CD14-positive monocyte (primary cell): ENCODE measurements at regions not wholly inside any gene's neighbourhood (a gene's known extent, or its start where the extent isn't known, plus 50 kb on each side); places are given as distances from the start of the nearest gene placed in this dataset.

Experiments
- DNase-seq, 3 donors: peaks; one replicate each; pipeline ENCODE4 v3.0.0-alpha.2; 2011 to 2022
- H2AFZ ChIP-seq: 2 replicates; pipeline ENCODE4 v1.6.0; 2012; ENCODE audit warnings: mild to moderate bottlenecking, low read depth, low read length, inconsistent platforms; ENCODE audit not compliant: insufficient read depth, poor library complexity, severe bottlenecking
- H3K27ac ChIP-seq, 2 donors: 1 replicate in 1 of 2; 2 replicates in 1 of 2; pipeline ENCODE4 v1.5.1; 2012 to 2013; ENCODE audit warnings: low read length in 2 of 2, control low read depth in 1 of 2, inconsistent platforms in 1 of 2, low read depth in 1 of 2, mild to moderate bottlenecking in 1 of 2
- H3K27me3 ChIP-seq, 2 donors: one replicate each; pipeline versions ENCODE4 v1.6.0 to v1.6.1; 2011 to 2013; ENCODE audit warnings: low read length in 2 of 2; ENCODE audit not compliant: control insufficient read depth in 2 of 2, insufficient read depth in 2 of 2
- H3K36me3 ChIP-seq, 2 donors: replicated peaks in 1 of 2; 1 replicate in 1 of 2; 2 replicates in 1 of 2; pipeline versions ENCODE4 v1.5.1 to v1.6.1; 2012 to 2013; ENCODE audit warnings: low read length in 2 of 2, control low read depth in 1 of 2, inconsistent platforms in 1 of 2, mild to moderate bottlenecking in 1 of 2; ENCODE audit not compliant: insufficient read depth in 2 of 2, control insufficient read depth in 1 of 2
- H3K4me1 ChIP-seq, 2 donors: 1 replicate in 1 of 2; 2 replicates in 1 of 2; pipeline versions ENCODE4 v1.5.1 to v1.6.1; 2012 to 2013; ENCODE audit warnings: low read length in 2 of 2, control low read depth in 1 of 2, inconsistent platforms in 1 of 2, mild to moderate bottlenecking in 1 of 2, moderate library complexity in 1 of 2; ENCODE audit not compliant: insufficient read depth in 2 of 2, control insufficient read depth in 1 of 2
- H3K4me2 ChIP-seq: replicated peaks from 2 replicates; pipeline ENCODE3; 2012; ENCODE audit warnings: low read length, moderate library complexity, mild to moderate bottlenecking; ENCODE audit not compliant: poor library complexity, severe bottlenecking; ENCODE audit errors: extremely low read depth
- H3K4me3 ChIP-seq, 3 experiments: fragments of 200-600 bp in 1 of 3; sonication (generic) in 1 of 3; replicated peaks in 1 of 3; 1 replicate in 2 of 3; 2 replicates in 1 of 3; pipeline ENCODE4 v1.5.1; 2011 to 2013; ENCODE audit warnings: low read length in 3 of 3, mild to moderate bottlenecking in 3 of 3, control low read depth in 2 of 3, low read depth in 2 of 3, inconsistent platforms in 1 of 3, moderate library complexity in 1 of 3
- H3K79me2 ChIP-seq: 2 replicates; pipeline ENCODE4 v1.6.0; 2012; ENCODE audit warnings: mild to moderate bottlenecking, control low read depth, inconsistent platforms, low read length, moderate library complexity; ENCODE audit not compliant: insufficient read depth
- H3K9ac ChIP-seq: 2 replicates; pipeline ENCODE4 v1.6.0; 2017; ENCODE audit warnings: low read length, mild to moderate bottlenecking; ENCODE audit not compliant: insufficient read depth, poor library complexity, severe bottlenecking
- H3K9me3 ChIP-seq, 2 donors: replicated peaks in 1 of 2; 1 replicate in 1 of 2; 2 replicates in 1 of 2; pipeline versions ENCODE4 v1.5.1 to v1.6.1; 2012 to 2013; ENCODE audit warnings: low read length in 2 of 2, control low read depth in 1 of 2; ENCODE audit not compliant: control insufficient read depth in 1 of 2, insufficient read depth in 1 of 2
- H4K20me1 ChIP-seq: 2 replicates; pipeline ENCODE4 v1.6.0; 2012; ENCODE audit warnings: mild to moderate bottlenecking, low read length, control low read depth, moderate library complexity; ENCODE audit not compliant: insufficient read depth
- H3K27ac Mint-ChIP-seq, 7 donors: one replicate each; pipeline ENCODE4 v1.8.0; 2020; ENCODE audit warnings: mild to moderate bottlenecking in 7 of 7, mixed read lengths in 7 of 7, moderate library complexity in 6 of 7, inconsistent platforms in 2 of 7
- H3K27me3 Mint-ChIP-seq, 3 donors: one replicate each; pipeline ENCODE4 v1.8.0; 2021 to 2022; ENCODE audit warnings: low read depth in 3 of 3, mild to moderate bottlenecking in 3 of 3, mixed read lengths in 3 of 3, moderate library complexity in 3 of 3, inconsistent platforms in 1 of 3
- H3K36me3 Mint-ChIP-seq, 2 donors: one replicate each; pipeline ENCODE4 v1.8.0; 2020; ENCODE audit warnings: mixed read lengths in 2 of 2, inconsistent platforms in 1 of 2, mild to moderate bottlenecking in 1 of 2
- H3K4me1 Mint-ChIP-seq: one replicate; pipeline ENCODE4 v1.8.0; 2020; ENCODE audit warnings: mild to moderate bottlenecking, mixed read lengths
- H3K4me3 Mint-ChIP-seq, 2 donors: one replicate each; pipeline ENCODE4 v1.8.0; 2020; ENCODE audit warnings: mild to moderate bottlenecking in 2 of 2, mixed read lengths in 2 of 2, moderate library complexity in 1 of 2
- H3K9me3 Mint-ChIP-seq, 7 donors: one replicate each; pipeline ENCODE4 v1.8.0; 2020 to 2022; ENCODE audit warnings: mixed read lengths in 7 of 7, mild to moderate bottlenecking in 6 of 7, moderate library complexity in 6 of 7, inconsistent platforms in 2 of 7
- WGBS: methylation state at CpG from one replicate; pipeline ENCODE4 v1.1.5; 2013; ENCODE audit warnings: missing lambda C conversion rate; ENCODE audit not compliant: insufficient coverage; 5-methylcytosine and 5-hydroxymethylcytosine counted together
- intact Hi-C, 2 donors: fragments of 100-400 bp; cut with micrococcal nuclease; formaldehyde crosslinking; loops; one replicate each; pipeline versions ENCODE4 v1.15.0 to v1.15.1; 2023
- TF ChIP-seq, protein P1 (sequence below): fragments of 200-600 bp; IDR thresholded peaks from one replicate; pipeline ENCODE4 v1.8.0; 2022; ENCODE audit warnings: antibody characterized with exemption, mild to moderate bottlenecking

- 100% methylated on average over 3 of the region's 3 CpGs for WGBS
- TF ChIP-seq, protein P1, sequence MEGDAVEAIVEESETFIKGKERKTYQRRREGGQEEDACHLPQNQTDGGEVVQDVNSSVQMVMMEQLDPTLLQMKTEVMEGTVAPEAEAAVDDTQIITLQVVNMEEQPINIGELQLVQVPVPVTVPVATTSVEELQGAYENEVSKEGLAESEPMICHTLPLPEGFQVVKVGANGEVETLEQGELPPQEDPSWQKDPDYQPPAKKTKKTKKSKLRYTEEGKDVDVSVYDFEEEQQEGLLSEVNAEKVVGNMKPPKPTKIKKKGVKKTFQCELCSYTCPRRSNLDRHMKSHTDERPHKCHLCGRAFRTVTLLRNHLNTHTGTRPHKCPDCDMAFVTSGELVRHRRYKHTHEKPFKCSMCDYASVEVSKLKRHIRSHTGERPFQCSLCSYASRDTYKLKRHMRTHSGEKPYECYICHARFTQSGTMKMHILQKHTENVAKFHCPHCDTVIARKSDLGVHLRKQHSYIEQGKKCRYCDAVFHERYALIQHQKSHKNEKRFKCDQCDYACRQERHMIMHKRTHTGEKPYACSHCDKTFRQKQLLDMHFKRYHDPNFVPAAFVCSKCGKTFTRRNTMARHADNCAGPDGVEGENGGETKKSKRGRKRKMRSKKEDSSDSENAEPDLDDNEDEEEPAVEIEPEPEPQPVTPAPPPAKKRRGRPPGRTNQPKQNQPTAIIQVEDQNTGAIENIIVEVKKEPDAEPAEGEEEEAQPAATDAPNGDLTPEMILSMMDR, result no peak
- H3K36me3 Mint-ChIP-seq, result peaks cover 41 to 42% of the 10 kb centered on the region in 2 donors
- H3K4me1 Mint-ChIP-seq, result peaks cover 54% of the 10 kb centered on the region
- H3K36me3 ChIP-seq, result peaks cover 0 to 29% of the 10 kb centered on the region in 2 donors
- peaks cover 37 to 38% of the 10 kb centered on the region in 2 donors for H3K4me1 ChIP-seq
- peaks cover 5% of the 10 kb centered on the region for H3K79me2 ChIP-seq
- no peak overlapping the region for H3K9ac ChIP-seq
- intact Hi-C loops, result no loop called here
- H2AFZ ChIP-seq, result no peak overlapping the region
- H3K4me3 Mint-ChIP-seq, result no peak overlapping the region
- no peaks in the 10 kb centered on the region for H3K27me3 Mint-ChIP-seq
- no peaks in the 10 kb centered on the region for H4K20me1 ChIP-seq
- no peak overlapping the region for H3K27ac ChIP-seq
- H3K4me2 ChIP-seq, result no peak overlapping the region
- H3K9me3 ChIP-seq, result no peaks in the 10 kb centered on the region
- no peak for DNase-seq
- H3K9me3 Mint-ChIP-seq, result peaks cover 0 to 2% (median 0%) of the 10 kb centered on the region in 7 donors
- peak overlapping the region in 1 of 7 donors; percentile 75 for H3K27ac Mint-ChIP-seq
- no peaks in the 10 kb centered on the region for H3K27me3 ChIP-seq
- H3K4me3 ChIP-seq, result no peak overlapping the region
Measured at GRCh38 chr1:184879876-184880557, 94.3 kb downstream of the NIBAN1 start.

- Histone ChIP-seq H3K4me3 (no peak overlapping the region), H3K9ac (no peak overlapping the region), H2AFZ (no peak overlapping the region), H3K36me3 (peaks cover 0 to 18% of the 10 kb centered on the region in 2 donors), H3K27ac (no peak overlapping the region), H3K4me2 (no peak overlapping the region), H3K27me3 (no peaks in the 10 kb centered on the region), H3K79me2 (no peaks in the 10 kb centered on the region), H3K9me3 (no peaks in the 10 kb centered on the region), H3K4me1 (peaks cover 34 to 35% of the 10 kb centered on the region in 2 donors), H4K20me1 (no peaks in the 10 kb centered on the region)
- TF ChIP-seq, protein P1, result no peak
- WGBS, result no CpG with 5 or more reads among the region's 1 CpG
- H3K9me3 Mint-ChIP-seq, result peaks cover 0 to 2% (median 0%) of the 10 kb centered on the region in 7 donors
- peaks cover 30 to 37% of the 10 kb centered on the region in 2 donors for H3K36me3 Mint-ChIP-seq
- intact Hi-C loops, result no loop called here
- H3K27me3 Mint-ChIP-seq, result no peaks in the 10 kb centered on the region
- no peak overlapping the region for H3K4me3 Mint-ChIP-seq
- peaks cover 49% of the 10 kb centered on the region for H3K4me1 Mint-ChIP-seq
- no peak for DNase-seq
- H3K27ac Mint-ChIP-seq, result peak overlapping the region in 1 of 7 donors; percentile 52
Measured at GRCh38 chr1:184878602-184879001, 95.7 kb downstream of the NIBAN1 start.
